ENCODE measurements at regions not wholly inside any gene's neighbourhood (a gene's known extent, or its start where the extent isn't known, plus 50 kb on each side); places are given as distances from the start of the nearest gene placed in this dataset.

DNA sequence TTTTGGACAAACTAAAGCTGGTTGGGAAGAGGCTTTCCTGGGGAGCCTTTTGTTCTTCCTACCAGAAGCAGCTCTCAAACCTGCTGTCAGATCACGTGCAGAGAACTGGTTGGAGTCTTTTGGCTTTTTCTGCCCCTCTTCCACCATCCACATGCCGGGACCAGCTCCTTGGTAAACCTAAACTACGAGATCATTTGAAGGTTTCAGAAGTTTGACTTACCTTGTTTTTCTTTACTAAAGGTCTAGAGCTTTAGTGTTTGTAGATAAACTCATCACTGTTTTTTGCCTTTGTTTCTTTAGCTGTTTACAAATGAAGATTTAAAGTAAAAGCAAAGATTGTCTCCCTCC is 113.4 kb downstream of the HLX start:
- Mint-ChIP-seq H3K27ac (no peak overlapping the region), H3K9me3 (peaks cover 0 to 9% (median 0%) of the 10 kb centered on the region in 6 donors), H3K27me3 (ENCODE audit: low read depth in 3 of 3) (peaks cover 0 to 6% (median 3%) of the 10 kb centered on the region in 3 donors), H3K4me1 (no peaks in the 10 kb centered on the region), H3K36me3 (no peaks in the 10 kb centered on the region), H3K4me3 (no peak overlapping the region)
- DNase-seq, result no peak

GRCh38 chr1:220994671-220995070 is 115.4 kb downstream of the HLX start:
- Mint-ChIP-seq H3K4me3 (no peak overlapping the region), H3K9me3 (peaks cover 0 to 9% (median 0%) of the 10 kb centered on the region in 6 donors), H3K4me1 (no peaks in the 10 kb centered on the region), H3K27me3 (ENCODE audit: low read depth in 3 of 3) (peaks cover 0 to 6% (median 3%) of the 10 kb centered on the region in 3 donors), H3K27ac (no peak overlapping the region), H3K36me3 (no peaks in the 10 kb centered on the region)
- no peak for DNase-seq

DNA sequence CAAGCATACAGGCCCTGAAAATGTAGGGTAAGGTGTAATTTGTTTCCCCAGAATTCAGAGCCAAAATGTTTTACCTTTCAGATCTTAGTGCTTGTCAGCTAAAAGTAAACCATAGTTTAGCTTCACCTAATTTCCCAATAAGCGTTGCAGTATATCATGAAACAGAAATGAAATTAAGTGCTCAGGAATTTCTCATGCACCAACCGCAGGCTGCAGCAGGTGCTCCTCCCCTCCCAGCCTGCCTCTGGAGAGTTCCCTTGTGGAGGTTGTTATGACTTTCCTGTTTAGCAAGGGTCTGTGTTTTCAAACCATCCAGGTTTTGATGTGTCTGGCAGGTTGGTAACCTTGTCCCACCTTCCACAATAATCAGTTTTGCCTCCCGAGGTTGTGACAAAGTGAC is 118.5 kb downstream of the HLX start:
- no peaks in the 10 kb centered on the region for H3K4me1 Mint-ChIP-seq
- peaks cover 0 to under 1% (median 0%) of the 10 kb centered on the region in 3 donors for H3K27me3 Mint-ChIP-seq (ENCODE audit: low read depth in 3 of 3)
- H3K4me3 Mint-ChIP-seq, result no peak overlapping the region
- H3K9me3 Mint-ChIP-seq, result peaks cover 0 to 4% (median 0%) of the 10 kb centered on the region in 6 donors
- DNase-seq, result no peak
- no peaks in the 10 kb centered on the region for H3K36me3 Mint-ChIP-seq
- H3K27ac Mint-ChIP-seq, result no peak overlapping the region

- H3K4me3 Mint-ChIP-seq, result no peak overlapping the region
- H3K36me3 Mint-ChIP-seq, result no peaks in the 10 kb centered on the region
- no peaks in the 10 kb centered on the region for H3K27me3 Mint-ChIP-seq (ENCODE audit: low read depth in 3 of 3)
- H3K4me1 Mint-ChIP-seq, result no peaks in the 10 kb centered on the region
- peaks cover 0 to 4% (median 0%) of the 10 kb centered on the region in 6 donors for H3K9me3 Mint-ChIP-seq
- no peak for DNase-seq
- no peak overlapping the region for H3K27ac Mint-ChIP-seq
Measured at GRCh38 chr1:220999872-221000863, 120.9 kb downstream of the HLX start.

DNA sequence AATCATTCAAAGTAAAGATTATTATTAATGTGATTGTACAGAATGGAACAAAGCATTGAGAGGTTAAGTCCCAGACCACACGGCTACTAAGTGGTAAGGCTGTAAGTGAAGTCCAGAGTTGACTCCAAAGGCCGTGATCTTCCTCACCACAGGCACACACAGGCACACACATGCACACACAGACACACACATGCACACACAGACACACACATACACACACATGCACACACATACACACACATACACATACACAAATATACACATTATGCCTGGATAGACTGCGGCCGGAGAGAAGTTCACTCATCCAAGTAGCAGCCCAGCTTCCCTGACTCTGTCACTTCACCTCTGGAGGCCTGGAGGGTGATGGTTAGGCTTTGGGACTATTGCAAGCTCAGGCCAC is 121.9 kb downstream of the HLX start:
- Mint-ChIP-seq H3K27me3 (ENCODE audit: low read depth in 3 of 3) (no peaks in the 10 kb centered on the region), H3K36me3 (no peaks in the 10 kb centered on the region), H3K27ac (no peak overlapping the region), H3K4me3 (no peak overlapping the region), H3K9me3 (peaks cover 0 to 4% (median 0%) of the 10 kb centered on the region in 6 donors), H3K4me1 (no peaks in the 10 kb centered on the region)
- no peak for DNase-seq

GRCh38 chr1:221002601-221003000 is 123.4 kb downstream of the HLX start:
- peaks cover 0 to 4% (median 0%) of the 10 kb centered on the region in 6 donors for H3K9me3 Mint-ChIP-seq
- no peak for DNase-seq
- H3K4me3 Mint-ChIP-seq, result no peak overlapping the region
- H3K4me1 Mint-ChIP-seq, result no peaks in the 10 kb centered on the region
- no peaks in the 10 kb centered on the region for H3K36me3 Mint-ChIP-seq
- no peak overlapping the region for H3K27ac Mint-ChIP-seq
- no peaks in the 10 kb centered on the region for H3K27me3 Mint-ChIP-seq (ENCODE audit: low read depth in 3 of 3)

DNA sequence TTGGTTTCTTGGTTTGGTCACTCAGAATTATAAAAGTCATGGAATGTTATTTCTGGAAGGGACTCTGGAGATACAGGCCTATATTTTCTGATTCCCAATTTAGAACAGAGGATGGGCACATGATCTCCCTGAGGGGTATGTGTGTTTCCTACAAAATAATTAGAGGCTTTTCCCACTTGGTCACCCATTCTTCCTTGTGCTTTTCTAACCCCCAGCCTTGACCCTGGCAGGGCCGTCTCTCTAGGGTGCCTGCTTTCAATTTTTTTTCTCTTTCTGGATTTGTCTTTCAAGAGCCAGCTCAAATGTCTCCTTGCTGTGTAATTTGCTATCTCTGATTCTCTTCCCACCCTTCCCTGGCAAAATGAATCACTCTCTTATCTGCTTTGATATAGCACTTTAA is 131.9 kb downstream of the HLX start:
- Mint-ChIP-seq H3K36me3 (no peaks in the 10 kb centered on the region), H3K4me3 (no peak overlapping the region), H3K4me1 (no peaks in the 10 kb centered on the region), H3K27ac (no peak overlapping the region), H3K27me3 (ENCODE audit: low read depth in 3 of 3) (peaks cover 0 to 1% (median 0%) of the 10 kb centered on the region in 3 donors), H3K9me3 (peaks cover 0 to 7% (median under 1%) of the 10 kb centered on the region in 6 donors)
- no peak for DNase-seq

DNA sequence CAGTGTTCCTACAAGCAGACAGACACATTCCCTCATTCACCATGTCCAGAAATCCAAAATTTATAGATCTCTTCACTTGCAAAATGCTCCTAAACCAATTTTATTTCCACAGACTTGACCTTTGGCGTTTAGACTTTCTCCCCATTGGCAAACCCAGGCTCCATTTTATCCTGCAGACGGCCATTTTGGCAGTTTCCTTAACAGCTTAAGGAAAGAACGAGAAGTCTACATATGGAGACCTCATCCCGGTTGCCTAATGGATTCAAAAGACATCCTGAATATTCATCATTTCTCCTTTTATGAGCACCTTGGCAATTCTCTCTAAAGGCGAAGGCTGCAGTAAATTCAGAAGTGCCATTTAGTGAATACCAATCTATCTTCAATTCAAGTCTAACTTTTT is 132.9 kb downstream of the HLX start:
- Mint-ChIP-seq H3K4me1 (no peaks in the 10 kb centered on the region), H3K9me3 (peaks cover 0 to 6% (median under 1%) of the 10 kb centered on the region in 6 donors), H3K27ac (no peak overlapping the region), H3K4me3 (no peak overlapping the region), H3K27me3 (ENCODE audit: low read depth in 3 of 3) (peaks cover 0 to 1% (median 0%) of the 10 kb centered on the region in 3 donors), H3K36me3 (no peaks in the 10 kb centered on the region)
- DNase-seq, result no peak

DNA sequence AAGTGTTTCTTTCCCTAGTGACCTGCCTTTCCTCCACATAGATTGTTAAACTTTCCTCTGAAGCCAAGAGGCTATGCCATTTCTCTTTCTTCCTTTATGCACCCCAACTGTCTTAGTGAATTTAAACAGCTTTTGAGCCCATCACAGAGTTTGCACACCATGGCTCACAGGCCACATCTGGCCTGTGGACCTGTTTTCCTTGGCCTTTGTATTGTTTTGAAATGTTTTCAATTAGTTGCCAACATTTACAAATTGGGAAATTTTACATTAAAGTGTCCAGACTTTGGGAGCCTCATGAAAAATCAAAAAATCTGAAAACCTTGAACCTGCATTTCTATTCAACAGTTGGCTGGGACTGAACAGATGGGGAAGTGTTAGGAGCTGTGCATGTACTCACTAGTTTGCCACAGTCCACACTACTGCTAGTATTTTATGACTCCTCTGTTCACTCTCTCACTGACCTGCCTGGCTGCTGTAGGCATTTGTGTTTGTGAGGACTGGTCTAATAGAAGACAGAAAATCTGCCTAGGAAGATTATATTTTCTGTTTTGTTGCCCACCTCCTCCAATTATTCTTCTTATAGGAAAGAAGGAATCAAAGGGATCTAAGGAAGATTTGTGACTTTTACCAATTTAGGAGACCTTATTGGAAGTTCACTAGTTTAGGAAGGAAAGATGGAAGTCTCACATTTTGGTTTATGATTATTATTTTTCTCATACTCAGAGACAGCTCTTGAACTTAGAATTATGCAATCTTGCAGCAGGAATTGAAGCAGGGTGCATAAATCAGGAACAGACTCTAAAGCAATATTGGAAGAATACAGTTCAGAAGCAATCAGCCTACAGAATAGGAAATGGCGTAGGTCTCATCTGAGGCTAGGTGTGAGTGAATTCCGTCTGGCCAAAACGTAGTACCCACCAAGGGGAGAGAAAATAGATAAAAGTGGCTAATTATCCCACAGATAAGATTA is 134.7 kb downstream of the HLX start:
- Mint-ChIP-seq H3K4me1 (no peaks in the 10 kb centered on the region), H3K27me3 (ENCODE audit: low read depth in 3 of 3) (peaks cover 0 to 1% (median 0%) of the 10 kb centered on the region in 3 donors), H3K27ac (no peak overlapping the region), H3K4me3 (no peak overlapping the region), H3K9me3 (peaks cover 0 to 6% (median under 1%) of the 10 kb centered on the region in 6 donors), H3K36me3 (no peaks in the 10 kb centered on the region)
- no peak for DNase-seq

DNA sequence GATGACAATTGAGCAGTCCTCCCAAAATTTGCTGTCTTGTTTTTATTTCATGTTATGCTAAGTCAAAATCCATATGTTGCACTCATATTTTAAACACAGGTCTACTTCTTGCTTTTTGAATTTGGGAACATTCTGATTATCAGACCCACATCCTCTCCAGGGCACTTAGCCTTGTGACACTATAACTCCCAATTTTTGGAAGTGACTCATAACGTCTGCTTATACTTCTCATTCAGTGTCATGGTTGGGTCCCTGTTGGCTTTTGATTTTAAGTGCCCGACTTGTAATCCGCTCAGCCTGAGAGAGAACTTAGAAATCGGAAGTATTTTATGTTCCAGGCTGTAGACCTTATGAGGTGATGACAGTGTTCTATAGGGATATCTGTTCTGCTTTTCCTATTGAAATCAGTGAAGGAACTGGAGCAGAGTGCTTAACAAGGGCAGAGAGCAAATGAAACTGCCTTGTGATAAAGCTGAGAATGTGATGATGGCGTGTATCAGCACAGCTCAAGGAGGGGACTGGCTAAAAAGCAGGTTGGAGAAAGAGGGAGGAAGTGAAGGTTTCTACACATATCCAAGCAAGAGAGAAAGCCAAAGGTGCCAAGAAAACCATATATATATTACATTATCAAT is 136.0 kb downstream of the HLX start:
- Mint-ChIP-seq H3K4me3 (no peak overlapping the region), H3K9me3 (peaks cover 0 to 6% (median under 1%) of the 10 kb centered on the region in 6 donors), H3K27ac (no peak overlapping the region), H3K27me3 (ENCODE audit: low read depth in 3 of 3) (peaks cover 0 to 1% (median 0%) of the 10 kb centered on the region in 3 donors), H3K36me3 (no peaks in the 10 kb centered on the region), H3K4me1 (no peaks in the 10 kb centered on the region)
- no peak for DNase-seq

GRCh38 chr1:221016751-221017150 is 137.5 kb downstream of the HLX start:
- Mint-ChIP-seq H3K4me3 (no peak overlapping the region), H3K4me1 (no peaks in the 10 kb centered on the region), H3K36me3 (no peaks in the 10 kb centered on the region), H3K27me3 (ENCODE audit: low read depth in 3 of 3) (peaks cover 0 to 1% (median 0%) of the 10 kb centered on the region in 3 donors), H3K9me3 (peaks cover 0 to 5% (median 0%) of the 10 kb centered on the region in 6 donors), H3K27ac (no peak overlapping the region)
- DNase-seq, result no peak

- Mint-ChIP-seq H3K9me3 (peaks cover 0 to 5% (median 0%) of the 10 kb centered on the region in 6 donors), H3K4me1 (no peaks in the 10 kb centered on the region), H3K4me3 (no peak overlapping the region), H3K36me3 (no peaks in the 10 kb centered on the region), H3K27me3 (ENCODE audit: low read depth in 3 of 3) (peaks cover 0 to 4% (median 0%) of the 10 kb centered on the region in 3 donors), H3K27ac (no peak overlapping the region)
- DNase-seq, result no peak
Measured at GRCh38 chr1:221018414-221018813, 139.2 kb downstream of the HLX start.

DNA sequence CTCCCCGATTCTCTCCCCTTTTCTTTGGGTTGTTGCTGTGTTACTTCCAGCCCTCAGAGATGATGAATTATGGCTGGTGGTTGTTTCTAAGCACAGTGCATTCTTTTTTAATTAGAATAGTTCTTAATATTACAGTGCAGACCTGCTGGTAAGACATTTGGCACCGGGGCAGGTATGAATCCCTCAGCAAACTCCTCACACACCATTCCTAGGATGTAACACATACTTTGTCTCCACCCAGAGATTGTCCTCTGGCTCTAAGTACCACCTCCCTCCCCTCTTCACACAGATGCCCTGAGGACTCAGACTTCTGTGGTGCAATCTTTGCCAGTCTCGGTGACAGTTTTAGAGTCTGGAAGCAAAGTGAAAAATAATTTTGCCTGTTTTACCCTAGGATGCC is 143.1 kb downstream of the HLX start:
- Mint-ChIP-seq H3K27ac (no peak overlapping the region), H3K27me3 (ENCODE audit: low read depth in 3 of 3) (peaks cover 0 to 6% (median 0%) of the 10 kb centered on the region in 3 donors), H3K9me3 (peaks cover 0 to 2% (median under 1%) of the 10 kb centered on the region in 6 donors)

More for the DNA sequence above, 143.1 kb downstream of the HLX start:
- no peak for DNase-seq
- H3K4me1 Mint-ChIP-seq, result no peaks in the 10 kb centered on the region
- H3K36me3 Mint-ChIP-seq, result no peaks in the 10 kb centered on the region
- no peak overlapping the region for H3K4me3 Mint-ChIP-seq

All from immature natural killer cell (primary cell).